ENCODE measurements at regions not wholly inside any gene's neighbourhood (a gene's known extent, or its start where the extent isn't known, plus 50 kb on each side); places are given as distances from the start of the nearest gene placed in this dataset.

- TF ChIP-seq, protein P1, sequence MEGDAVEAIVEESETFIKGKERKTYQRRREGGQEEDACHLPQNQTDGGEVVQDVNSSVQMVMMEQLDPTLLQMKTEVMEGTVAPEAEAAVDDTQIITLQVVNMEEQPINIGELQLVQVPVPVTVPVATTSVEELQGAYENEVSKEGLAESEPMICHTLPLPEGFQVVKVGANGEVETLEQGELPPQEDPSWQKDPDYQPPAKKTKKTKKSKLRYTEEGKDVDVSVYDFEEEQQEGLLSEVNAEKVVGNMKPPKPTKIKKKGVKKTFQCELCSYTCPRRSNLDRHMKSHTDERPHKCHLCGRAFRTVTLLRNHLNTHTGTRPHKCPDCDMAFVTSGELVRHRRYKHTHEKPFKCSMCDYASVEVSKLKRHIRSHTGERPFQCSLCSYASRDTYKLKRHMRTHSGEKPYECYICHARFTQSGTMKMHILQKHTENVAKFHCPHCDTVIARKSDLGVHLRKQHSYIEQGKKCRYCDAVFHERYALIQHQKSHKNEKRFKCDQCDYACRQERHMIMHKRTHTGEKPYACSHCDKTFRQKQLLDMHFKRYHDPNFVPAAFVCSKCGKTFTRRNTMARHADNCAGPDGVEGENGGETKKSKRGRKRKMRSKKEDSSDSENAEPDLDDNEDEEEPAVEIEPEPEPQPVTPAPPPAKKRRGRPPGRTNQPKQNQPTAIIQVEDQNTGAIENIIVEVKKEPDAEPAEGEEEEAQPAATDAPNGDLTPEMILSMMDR (IDR thresholded peaks at IDR 0.05) = no peak
- TF ChIP-seq POLR2A (IDR thresholded peaks at IDR 0.05) = no peak
Measured at GRCh38 chr3:59519094-59519493, 469.3 kb upstream of the CFAP20DC start.

Measured in sigmoid colon (tissue), 3 donors.